ENCODE measurements at regions not wholly inside any gene's neighbourhood (a gene's known extent, or its start where the extent isn't known, plus 50 kb on each side); places are given as distances from the start of the nearest gene placed in this dataset.

DNA sequence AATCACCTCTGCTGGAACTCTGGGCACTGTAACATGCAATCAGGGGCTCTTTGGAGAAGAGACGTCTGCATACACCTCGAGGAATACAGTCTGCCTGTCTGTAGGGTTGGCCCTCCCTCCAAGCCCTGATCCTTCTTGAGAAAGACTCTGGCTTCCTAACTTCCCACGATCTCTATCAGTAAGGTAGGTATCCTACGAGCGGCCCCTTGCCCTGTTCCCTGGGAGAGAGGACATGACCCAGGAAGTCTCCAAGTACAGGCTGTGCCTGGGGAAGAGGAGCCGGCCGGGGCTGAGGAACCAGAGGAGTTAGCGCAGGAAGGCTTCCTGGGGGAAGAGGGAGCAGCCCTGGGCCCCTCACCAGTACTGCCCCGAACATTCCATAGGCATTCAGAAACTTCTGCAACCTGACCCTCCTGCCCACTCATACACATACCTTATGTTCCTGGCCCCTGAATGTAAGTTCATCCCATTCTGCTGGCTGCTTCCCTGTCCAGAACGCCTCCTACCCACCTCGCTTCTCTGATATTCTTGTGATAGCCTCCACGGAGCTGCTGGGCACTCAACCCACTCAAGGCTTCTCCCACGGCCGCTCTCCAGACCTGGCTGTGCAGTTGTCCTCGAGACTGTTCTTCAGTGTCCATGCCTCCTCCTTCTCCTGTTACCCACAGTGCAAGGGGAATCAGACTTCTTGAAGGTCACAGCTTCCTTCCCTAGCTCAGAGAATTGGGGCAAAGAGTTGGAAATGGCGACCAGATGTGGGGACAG, 116.1 kb downstream of the CYP26B1 start:
- TF ChIP-seq, protein P1, sequence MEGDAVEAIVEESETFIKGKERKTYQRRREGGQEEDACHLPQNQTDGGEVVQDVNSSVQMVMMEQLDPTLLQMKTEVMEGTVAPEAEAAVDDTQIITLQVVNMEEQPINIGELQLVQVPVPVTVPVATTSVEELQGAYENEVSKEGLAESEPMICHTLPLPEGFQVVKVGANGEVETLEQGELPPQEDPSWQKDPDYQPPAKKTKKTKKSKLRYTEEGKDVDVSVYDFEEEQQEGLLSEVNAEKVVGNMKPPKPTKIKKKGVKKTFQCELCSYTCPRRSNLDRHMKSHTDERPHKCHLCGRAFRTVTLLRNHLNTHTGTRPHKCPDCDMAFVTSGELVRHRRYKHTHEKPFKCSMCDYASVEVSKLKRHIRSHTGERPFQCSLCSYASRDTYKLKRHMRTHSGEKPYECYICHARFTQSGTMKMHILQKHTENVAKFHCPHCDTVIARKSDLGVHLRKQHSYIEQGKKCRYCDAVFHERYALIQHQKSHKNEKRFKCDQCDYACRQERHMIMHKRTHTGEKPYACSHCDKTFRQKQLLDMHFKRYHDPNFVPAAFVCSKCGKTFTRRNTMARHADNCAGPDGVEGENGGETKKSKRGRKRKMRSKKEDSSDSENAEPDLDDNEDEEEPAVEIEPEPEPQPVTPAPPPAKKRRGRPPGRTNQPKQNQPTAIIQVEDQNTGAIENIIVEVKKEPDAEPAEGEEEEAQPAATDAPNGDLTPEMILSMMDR (IDR thresholded peaks at IDR 0.05; ENCODE audit: insufficient read depth, low read length), result no peak
- TF ChIP-seq POLR2AphosphoS5 (IDR thresholded peaks at IDR 0.05; ENCODE audit: low read depth) (no peak), SPI1 (IDR thresholded peaks at IDR 0.05; ENCODE audit: borderline replicate concordance, low read depth) (no peak), GABPA (IDR thresholded peaks at IDR 0.05; ENCODE audit: low read depth) (no peak)
- TF ChIP-seq, protein P2, sequence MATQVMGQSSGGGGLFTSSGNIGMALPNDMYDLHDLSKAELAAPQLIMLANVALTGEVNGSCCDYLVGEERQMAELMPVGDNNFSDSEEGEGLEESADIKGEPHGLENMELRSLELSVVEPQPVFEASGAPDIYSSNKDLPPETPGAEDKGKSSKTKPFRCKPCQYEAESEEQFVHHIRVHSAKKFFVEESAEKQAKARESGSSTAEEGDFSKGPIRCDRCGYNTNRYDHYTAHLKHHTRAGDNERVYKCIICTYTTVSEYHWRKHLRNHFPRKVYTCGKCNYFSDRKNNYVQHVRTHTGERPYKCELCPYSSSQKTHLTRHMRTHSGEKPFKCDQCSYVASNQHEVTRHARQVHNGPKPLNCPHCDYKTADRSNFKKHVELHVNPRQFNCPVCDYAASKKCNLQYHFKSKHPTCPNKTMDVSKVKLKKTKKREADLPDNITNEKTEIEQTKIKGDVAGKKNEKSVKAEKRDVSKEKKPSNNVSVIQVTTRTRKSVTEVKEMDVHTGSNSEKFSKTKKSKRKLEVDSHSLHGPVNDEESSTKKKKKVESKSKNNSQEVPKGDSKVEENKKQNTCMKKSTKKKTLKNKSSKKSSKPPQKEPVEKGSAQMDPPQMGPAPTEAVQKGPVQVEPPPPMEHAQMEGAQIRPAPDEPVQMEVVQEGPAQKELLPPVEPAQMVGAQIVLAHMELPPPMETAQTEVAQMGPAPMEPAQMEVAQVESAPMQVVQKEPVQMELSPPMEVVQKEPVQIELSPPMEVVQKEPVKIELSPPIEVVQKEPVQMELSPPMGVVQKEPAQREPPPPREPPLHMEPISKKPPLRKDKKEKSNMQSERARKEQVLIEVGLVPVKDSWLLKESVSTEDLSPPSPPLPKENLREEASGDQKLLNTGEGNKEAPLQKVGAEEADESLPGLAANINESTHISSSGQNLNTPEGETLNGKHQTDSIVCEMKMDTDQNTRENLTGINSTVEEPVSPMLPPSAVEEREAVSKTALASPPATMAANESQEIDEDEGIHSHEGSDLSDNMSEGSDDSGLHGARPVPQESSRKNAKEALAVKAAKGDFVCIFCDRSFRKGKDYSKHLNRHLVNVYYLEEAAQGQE (IDR thresholded peaks at IDR 0.05; ENCODE audit: insufficient replicate concordance, low read depth), result no peak

Measured in HL-60 (cell line).